OCI-LY1 (cell line): ENCODE measurements at regions not wholly inside any gene's neighbourhood (a gene's known extent, or its start where the extent isn't known, plus 50 kb on each side); places are given as distances from the start of the nearest gene placed in this dataset.
"Not testable (repeated sequence)": the region's sequence is repeated elsewhere in the genome, so short reads cannot be mapped to it uniquely, and the experiment has no call there.

Experiments
- H2AFZ ChIP-seq: fragments of 200-600 bp; sonication (generic), shearing (Covaris generic); 2 replicates; pipeline ENCODE4 v1.6.0; 2014; ENCODE audit warnings: antibody characterized with exemption, mild to moderate bottlenecking, low read length
- H3F3A ChIP-seq: fragments of 200-600 bp; sonication (generic), shearing (Covaris generic); 2 replicates; pipeline ENCODE4 v1.6.0; 2014; ENCODE audit warnings: mild to moderate bottlenecking, antibody characterized with exemption, low read length, moderate library complexity; ENCODE audit not compliant: insufficient read depth
- H3K27ac ChIP-seq: fragments of 200-600 bp; sonication (generic); 2 replicates; pipeline ENCODE4 v1.5.1; 2014; ENCODE audit warnings: low read length, mixed run types, mild to moderate bottlenecking, low read depth; ENCODE audit not compliant: poor library complexity, severe bottlenecking
- H3K27me3 ChIP-seq: fragments of 200-600 bp; sonication (generic); 2 replicates; pipeline ENCODE4 v1.6.0; 2014; ENCODE audit warnings: antibody characterized with exemption, mild to moderate bottlenecking, low read length, moderate library complexity; ENCODE audit not compliant: insufficient read depth
- H3K36me3 ChIP-seq: fragments of 200-600 bp; sonication (generic); 2 replicates; pipeline ENCODE4 v1.6.1; 2014; ENCODE audit warnings: mild to moderate bottlenecking, antibody characterized with exemption, low read length, moderate library complexity, mixed read lengths; ENCODE audit not compliant: insufficient read depth
- H3K4me1 ChIP-seq: fragments of 200-600 bp; sonication (generic); 2 replicates; pipeline ENCODE4 v1.5.1; 2014; ENCODE audit warnings: mild to moderate bottlenecking, low read length, moderate library complexity; ENCODE audit not compliant: insufficient read depth, severe bottlenecking
- H3K4me2 ChIP-seq: fragments of 200-600 bp; sonication (generic), shearing (Covaris generic); 2 replicates; pipeline ENCODE4 v1.6.1; 2014; ENCODE audit warnings: low read length
- H3K4me3 ChIP-seq: fragments of 200-600 bp; sonication (generic); 2 replicates; pipeline ENCODE4 v1.5.1; 2014; ENCODE audit warnings: low read length, low read depth, mild to moderate bottlenecking, mixed read lengths; ENCODE audit not compliant: poor library complexity, severe bottlenecking
- H3K79me2 ChIP-seq: fragments of 200-600 bp; shearing (Covaris generic); 2 replicates; pipeline ENCODE4 v1.6.1; 2016; ENCODE audit warnings: mixed run types, low read length, mixed read lengths; ENCODE audit not compliant: insufficient read depth
- H3K9ac ChIP-seq: fragments of 200-600 bp; sonication (generic), shearing (Covaris generic); 2 replicates; pipeline ENCODE4 v1.6.1; 2014; ENCODE audit warnings: mild to moderate bottlenecking, low read length, mixed read lengths
- H3K9me2 ChIP-seq: fragments of 200-600 bp; sonication (generic), shearing (Covaris generic); 2 replicates; pipeline ENCODE4 v1.6.1; 2014; ENCODE audit warnings: low read depth, mild to moderate bottlenecking, low read length, mixed read lengths
- H3K9me3 ChIP-seq: fragments of 200-600 bp; shearing (Covaris generic); 2 replicates; pipeline ENCODE4 v1.6.1; 2014; ENCODE audit warnings: low read length, mixed read lengths
- H4K20me1 ChIP-seq: fragments of 200-600 bp; sonication (generic), shearing (Covaris generic); 2 replicates; pipeline ENCODE4 v1.6.0; 2016; ENCODE audit warnings: mild to moderate bottlenecking, low read length; ENCODE audit not compliant: insufficient read depth
- CTCF ChIP-seq: fragments of 200-600 bp; sonication (generic), shearing (Covaris generic); IDR thresholded peaks from 2 replicates; pipeline ENCODE4 v1.5.1; 2017; ENCODE audit warnings: mild to moderate bottlenecking, antibody characterized with exemption, low read length, moderate library complexity, mixed read lengths
- EZH2 ChIP-seq: fragments of 200-600 bp; sonication (generic), shearing (Covaris generic); IDR thresholded peaks from 2 replicates; pipeline ENCODE4 v1.8.0; 2017; ENCODE audit warnings: borderline replicate concordance, mixed run types, mild to moderate bottlenecking, antibody characterized with exemption, low read length, moderate library complexity, mixed read lengths

GRCh38 chr17:27368151-27368795, 74.4 kb downstream of the WSB1 start:
- TF ChIP-seq CTCF (no peak), EZH2 (no peak)
- Histone ChIP-seq H3K4me3 (no peak overlapping the region), H3F3A (no peaks in the 10 kb centered on the region), H3K9ac (no peak overlapping the region), H3K27me3 (no peaks in the 10 kb centered on the region), H2AFZ (no peak overlapping the region), H3K4me2 (no peak overlapping the region), H4K20me1 (no peaks in the 10 kb centered on the region), H3K36me3 (no peaks in the 10 kb centered on the region), H3K27ac (no peak overlapping the region), H3K9me3 (0 out of 2 replicates have a peak, but pooled peaks cover 3% of the 10 kb centered on the region), H3K79me2 (no peaks in the 10 kb centered on the region), H3K9me2 (no peaks in the 10 kb centered on the region), H3K4me1 (no peaks in the 10 kb centered on the region)

DNA sequence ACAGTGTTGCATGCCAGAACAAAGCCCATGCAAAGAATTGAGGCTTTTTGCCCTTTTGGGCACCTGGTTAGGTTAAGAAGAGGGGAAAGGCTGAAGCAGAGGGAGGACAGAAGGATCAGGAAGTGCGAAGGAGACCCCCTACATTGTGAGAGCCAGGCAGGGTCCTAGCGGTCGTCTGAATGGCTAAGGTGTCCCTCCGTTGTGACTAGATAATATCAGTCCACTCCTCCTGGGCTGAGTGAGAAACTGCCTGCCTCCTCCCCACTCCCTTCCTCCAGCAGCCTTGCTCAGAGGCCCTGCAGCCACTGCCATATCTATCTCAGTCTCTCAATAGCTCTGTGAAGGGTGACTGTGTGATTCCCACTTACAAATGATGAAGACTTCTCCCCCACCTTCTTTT, 75.1 kb downstream of the WSB1 start:
- no peaks in the 10 kb centered on the region for H3K4me1 ChIP-seq
- H4K20me1 ChIP-seq, result no peaks in the 10 kb centered on the region
- H3K9me3 ChIP-seq, result 0 out of 2 replicates have a peak, but pooled peaks cover 3% of the 10 kb centered on the region
- no peak overlapping the region for H3K27ac ChIP-seq
- H3K9ac ChIP-seq, result no peak overlapping the region
- TF ChIP-seq CTCF (no peak), EZH2 (no peak)
- no peak overlapping the region for H2AFZ ChIP-seq
- H3F3A ChIP-seq, result no peaks in the 10 kb centered on the region
- no peaks in the 10 kb centered on the region for H3K36me3 ChIP-seq
- H3K79me2 ChIP-seq, result no peaks in the 10 kb centered on the region
- H3K27me3 ChIP-seq, result no peaks in the 10 kb centered on the region
- no peak overlapping the region for H3K4me3 ChIP-seq
- no peaks in the 10 kb centered on the region for H3K9me2 ChIP-seq
- no peak overlapping the region for H3K4me2 ChIP-seq

GRCh38 chr17:27370776-27371175, 76.9 kb downstream of the WSB1 start:
- Histone ChIP-seq H4K20me1 (no peaks in the 10 kb centered on the region), H3K4me1 (no peaks in the 10 kb centered on the region), H3K9me3 (0 out of 2 replicates have a peak, but pooled peaks cover 3% of the 10 kb centered on the region), H3K27me3 (no peaks in the 10 kb centered on the region), H3F3A (no peaks in the 10 kb centered on the region), H3K4me2 (no peak overlapping the region), H3K9ac (no peak overlapping the region), H3K4me3 (no peak overlapping the region), H3K27ac (no peak overlapping the region), H3K79me2 (no peaks in the 10 kb centered on the region), H2AFZ (no peak overlapping the region), H3K36me3 (no peaks in the 10 kb centered on the region), H3K9me2 (no peaks in the 10 kb centered on the region)
- TF ChIP-seq EZH2, result no peak
- TF ChIP-seq CTCF, result no peak

GRCh38 chr17:27373695-27374094, 79.8 kb downstream of the WSB1 start:
- H3K4me3 ChIP-seq, H3K9me2 ChIP-seq, H3K4me1 ChIP-seq, H3K9ac ChIP-seq, H2AFZ ChIP-seq, H3K79me2 ChIP-seq, H3K9me3 ChIP-seq, H3K27ac ChIP-seq, H3K4me2 ChIP-seq, H3F3A ChIP-seq, H3K36me3 ChIP-seq, H3K27me3 ChIP-seq, H4K20me1 ChIP-seq: not testable (repeated sequence)
